Uterus (tissue), 3 donors: ENCODE measurements at regions not wholly inside any gene's neighbourhood (a gene's known extent, or its start where the extent isn't known, plus 50 kb on each side); places are given as distances from the start of the nearest gene placed in this dataset.

ENCODE experiments used
- DNase-seq, 2 donors: peaks; one replicate each; pipeline ENCODE4 v3.0.0-alpha.2; 2019 to 2020
- H3K27ac ChIP-seq, 2 donors: fragments of 200-600 bp; sonication (generic); 1 replicate in 1 of 2; 2 replicates in 1 of 2; pipeline ENCODE4 v1.5.1; 2016 to 2018
- H3K27me3 ChIP-seq, 2 donors: fragments of 200-600 bp; sonication (generic); one replicate each; pipeline ENCODE4 v1.5.1; 2018 to 2019; ENCODE audit warnings: control low read depth in 1 of 2
- H3K36me3 ChIP-seq, 2 donors: fragments of 200-600 bp; sonication (generic); one replicate each; pipeline ENCODE4 v1.5.1; 2019; ENCODE audit warnings: control low read depth in 1 of 2
- H3K4me1 ChIP-seq, 2 donors: fragments of 200-600 bp; sonication (generic); one replicate each; pipeline ENCODE4 v1.5.1; 2018 to 2019; ENCODE audit warnings: control low read depth in 1 of 2
- H3K4me3 ChIP-seq, 2 donors: fragments of 200-600 bp; sonication (generic); 1 replicate in 1 of 2; 2 replicates in 1 of 2; pipeline ENCODE4 v1.5.1; 2018 to 2019; ENCODE audit warnings: mild to moderate bottlenecking in 1 of 2
- H3K9me3 ChIP-seq, 2 donors: fragments of 200-600 bp; sonication (generic); one replicate each; pipeline ENCODE4 v1.5.1; 2019; ENCODE audit warnings: control low read depth in 1 of 2
- CTCF ChIP-seq, 4 experiments: fragments of 200-600 bp in 2 of 4; fragments of 450-650 bp in 2 of 4; sonication (generic) in 2 of 4; IDR thresholded peaks; one replicate each; pipeline ENCODE4 v1.5.1; 2016 to 2019; ENCODE audit warnings: antibody characterized with exemption in 4 of 4, mild to moderate bottlenecking in 2 of 4, moderate library complexity in 1 of 4
- POLR2A ChIP-seq, 2 donors: fragments of 450-650 bp; IDR thresholded peaks; one replicate each; pipeline ENCODE4 v1.6.1; 2016; ENCODE audit warnings: antibody characterized with exemption in 2 of 2, mild to moderate bottlenecking in 1 of 2, moderate library complexity in 1 of 2
- intact Hi-C: fragments of 100-400 bp; cut with DNase I; formaldehyde crosslinking; loops from one replicate; pipeline ENCODE4 v1.15.1; 2023; ENCODE audit warnings: low total_unique reads
- donor health status: DM: yes; HTN: yes; CAD: no.

- Histone ChIP-seq H3K4me3 (no peak overlapping the region), H3K27me3 (no peaks in the 10 kb centered on the region), H3K27ac (no peak overlapping the region), H3K4me1 (no peaks in the 10 kb centered on the region), H3K36me3 (no peaks in the 10 kb centered on the region), H3K9me3 (peaks cover 0 to 7% of the 10 kb centered on the region in 2 donors)
- intact Hi-C loops: no loop called here
- DNase-seq: no peak
- TF ChIP-seq CTCF (IDR thresholded peaks at IDR 0.05): no peak
- no peak for TF ChIP-seq POLR2A (IDR thresholded peaks at IDR 0.05)
Measured at GRCh38 chr1:56237491-56238064, 341.8 kb downstream of the PLPP3 start.

GRCh38 chr1:56236688-56237087 lies 342.7 kb downstream of the PLPP3 start:
- Histone ChIP-seq H3K4me3 (no peak overlapping the region), H3K27ac (no peak overlapping the region), H3K27me3 (no peaks in the 10 kb centered on the region), H3K36me3 (no peaks in the 10 kb centered on the region), H3K9me3 (peaks cover 0 to 3% of the 10 kb centered on the region in 2 donors), H3K4me1 (no peaks in the 10 kb centered on the region)
- TF ChIP-seq POLR2A (IDR thresholded peaks at IDR 0.05) (no peak), CTCF (IDR thresholded peaks at IDR 0.05) (no peak)
- no peak for DNase-seq
- intact Hi-C loops: no loop called here

GRCh38 chr1:56235909-56236510 lies 343.4 kb downstream of the PLPP3 start:
- Histone ChIP-seq H3K27me3 (no peaks in the 10 kb centered on the region), H3K27ac (no peak overlapping the region), H3K4me1 (no peaks in the 10 kb centered on the region), H3K9me3 (no peaks in the 10 kb centered on the region), H3K4me3 (no peak overlapping the region), H3K36me3 (no peaks in the 10 kb centered on the region)
- intact Hi-C loops: no loop called here
- no peak for DNase-seq
- TF ChIP-seq POLR2A (IDR thresholded peaks at IDR 0.05) (no peak), CTCF (IDR thresholded peaks at IDR 0.05) (no peak)

- no peak overlapping the region for H3K27ac ChIP-seq
- DNase-seq: no peak
- H3K27me3 ChIP-seq: no peaks in the 10 kb centered on the region
- no peak for TF ChIP-seq CTCF (IDR thresholded peaks at IDR 0.05)
- no peak for TF ChIP-seq POLR2A (IDR thresholded peaks at IDR 0.05)
- H3K36me3 ChIP-seq: no peaks in the 10 kb centered on the region
- no peaks in the 10 kb centered on the region for H3K4me1 ChIP-seq
- no peaks in the 10 kb centered on the region for H3K9me3 ChIP-seq
- H3K4me3 ChIP-seq: no peak overlapping the region
- intact Hi-C loops: no loop called here
Measured at GRCh38 chr1:56229186-56229585, 350.2 kb downstream of the PLPP3 start.

- Histone ChIP-seq H3K36me3 (no peaks in the 10 kb centered on the region), H3K27me3 (no peaks in the 10 kb centered on the region), H3K9me3 (no peaks in the 10 kb centered on the region), H3K4me3 (no peak overlapping the region), H3K4me1 (no peaks in the 10 kb centered on the region), H3K27ac (no peak overlapping the region)
- intact Hi-C loops: no loop called here
- DNase-seq: no peak
- TF ChIP-seq CTCF (IDR thresholded peaks at IDR 0.05): no peak
- no peak for TF ChIP-seq POLR2A (IDR thresholded peaks at IDR 0.05)
Measured at GRCh38 chr1:56227886-56228285, 351.5 kb downstream of the PLPP3 start.
